IPS DF 6.9 (cell line): ENCODE measurements at regions not wholly inside any gene's neighbourhood (a gene's known extent, or its start where the extent isn't known, plus 50 kb on each side); places are given as distances from the start of the nearest gene placed in this dataset.

Source experiments
- DNase-seq: peaks from one replicate; pipeline ENCODE4 v3.0.0-alpha.2; 2013; ENCODE audit warnings: low read depth, low spot score
- H3K27ac ChIP-seq: one replicate; pipeline ENCODE4 v1.5.1; 2013; ENCODE audit warnings: low read length, control low read depth
- H3K27me3 ChIP-seq: 2 replicates; pipeline ENCODE4 v1.6.1; 2013; ENCODE audit warnings: mild to moderate bottlenecking, low read length; ENCODE audit not compliant: control insufficient read depth, insufficient read depth
- H3K36me3 ChIP-seq: 2 replicates; pipeline ENCODE4 v1.6.1; 2013; ENCODE audit warnings: low read length; ENCODE audit not compliant: control insufficient read depth, insufficient read depth
- H3K4me1 ChIP-seq: 2 replicates; pipeline ENCODE4 v1.6.1; 2013; ENCODE audit warnings: low read length; ENCODE audit not compliant: control insufficient read depth, insufficient read depth
- H3K4me3 ChIP-seq: 2 replicates; pipeline ENCODE4 v1.5.1; 2013; ENCODE audit warnings: mild to moderate bottlenecking, low read length
- H3K9me3 ChIP-seq: 2 replicates; pipeline ENCODE4 v1.6.1; 2013; ENCODE audit warnings: low read length, inconsistent platforms; ENCODE audit not compliant: control insufficient read depth, insufficient read depth
- WGBS: extraction: QIAGEN DNeasy Blood & Tissue Kit; methylation state at CpG from one replicate; pipeline ENCODE4 v1.1.7; 2013; ENCODE audit warnings: mixed read lengths, missing lambda C conversion rate; ENCODE audit not compliant: insufficient read length, insufficient coverage; 5-methylcytosine and 5-hydroxymethylcytosine counted together

- no peak for DNase-seq
- no peaks in the 10 kb centered on the region for H3K9me3 ChIP-seq
- no peak overlapping the region for H3K4me3 ChIP-seq
- no peak overlapping the region for H3K27ac ChIP-seq
- H3K36me3 ChIP-seq, result no peaks in the 10 kb centered on the region
- H3K27me3 ChIP-seq, result no peaks in the 10 kb centered on the region; the same call in 1 of the 2 replicates
- no peaks in the 10 kb centered on the region for H3K4me1 ChIP-seq
- no CpG with 5 or more reads among the region's 4 CpGs for WGBS
Measured at GRCh38 chr10:60542657-60543056, 153.0 kb upstream of the ANK3 start.

- DNase-seq, result no peak
- Histone ChIP-seq H3K4me1 (no peaks in the 10 kb centered on the region), H3K9me3 (no peaks in the 10 kb centered on the region), H3K27me3 (no peaks in the 10 kb centered on the region; the same call in 1 of the 2 replicates), H3K27ac (no peak overlapping the region), H3K36me3 (no peaks in the 10 kb centered on the region), H3K4me3 (no peak overlapping the region)
- no CpG with 5 or more reads among the region's 3 CpGs for WGBS
Measured at GRCh38 chr10:60541451-60541850, 151.8 kb upstream of the ANK3 start.

- no peak overlapping the region for H3K4me3 ChIP-seq
- H3K27me3 ChIP-seq, result no peaks in the 10 kb centered on the region; the same call in 1 of the 2 replicates
- no peaks in the 10 kb centered on the region for H3K4me1 ChIP-seq
- no peak overlapping the region for H3K27ac ChIP-seq
- no CpG with 5 or more reads among the region's 1 CpG for WGBS
- H3K36me3 ChIP-seq, result no peaks in the 10 kb centered on the region
- H3K9me3 ChIP-seq, result no peaks in the 10 kb centered on the region
- DNase-seq, result no peak
Measured at GRCh38 chr10:60537697-60538096, 148.0 kb upstream of the ANK3 start.

GRCh38 chr10:60536529-60537114 lies 146.9 kb upstream of the ANK3 start:
- DNase-seq, result no peak

DNA sequence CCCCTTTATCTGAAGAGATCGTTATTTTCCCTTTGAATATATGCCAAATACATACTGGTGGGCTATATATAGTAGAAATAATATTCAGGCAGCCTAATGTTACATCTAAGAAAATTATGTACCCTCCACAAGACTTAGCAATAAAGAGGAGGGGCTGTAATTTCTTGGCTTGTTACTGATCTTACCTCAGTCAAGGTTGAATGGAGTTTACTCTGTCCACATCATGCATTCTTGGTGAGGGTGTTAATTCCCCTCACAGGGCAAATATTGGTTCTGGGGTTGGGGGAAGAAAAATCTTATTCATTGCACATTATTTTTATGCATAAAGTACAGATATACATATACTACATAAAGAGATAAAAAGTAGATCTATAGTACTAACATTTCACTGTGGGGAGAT lies 145.8 kb upstream of the ANK3 start:
- no peaks in the 10 kb centered on the region for H3K4me1 ChIP-seq
- no peak for DNase-seq
- no peaks in the 10 kb centered on the region; the same call in 1 of the 2 replicates for H3K27me3 ChIP-seq
- no peaks in the 10 kb centered on the region for H3K9me3 ChIP-seq
- no peak overlapping the region for H3K27ac ChIP-seq
- H3K36me3 ChIP-seq, result no peaks in the 10 kb centered on the region
- no CpG with 5 or more reads among the region's 1 CpG for WGBS
- H3K4me3 ChIP-seq, result no peak overlapping the region

More at GRCh38 chr10:60536529-60537114, 146.9 kb upstream of the ANK3 start:
- Histone ChIP-seq H3K9me3 (no peaks in the 10 kb centered on the region), H3K27ac (no peak overlapping the region), H3K27me3 (no peaks in the 10 kb centered on the region; the same call in 1 of the 2 replicates), H3K4me1 (no peaks in the 10 kb centered on the region), H3K36me3 (no peaks in the 10 kb centered on the region), H3K4me3 (no peak overlapping the region)
- no CpG with 5 or more reads among the region's 7 CpGs for WGBS

DNA sequence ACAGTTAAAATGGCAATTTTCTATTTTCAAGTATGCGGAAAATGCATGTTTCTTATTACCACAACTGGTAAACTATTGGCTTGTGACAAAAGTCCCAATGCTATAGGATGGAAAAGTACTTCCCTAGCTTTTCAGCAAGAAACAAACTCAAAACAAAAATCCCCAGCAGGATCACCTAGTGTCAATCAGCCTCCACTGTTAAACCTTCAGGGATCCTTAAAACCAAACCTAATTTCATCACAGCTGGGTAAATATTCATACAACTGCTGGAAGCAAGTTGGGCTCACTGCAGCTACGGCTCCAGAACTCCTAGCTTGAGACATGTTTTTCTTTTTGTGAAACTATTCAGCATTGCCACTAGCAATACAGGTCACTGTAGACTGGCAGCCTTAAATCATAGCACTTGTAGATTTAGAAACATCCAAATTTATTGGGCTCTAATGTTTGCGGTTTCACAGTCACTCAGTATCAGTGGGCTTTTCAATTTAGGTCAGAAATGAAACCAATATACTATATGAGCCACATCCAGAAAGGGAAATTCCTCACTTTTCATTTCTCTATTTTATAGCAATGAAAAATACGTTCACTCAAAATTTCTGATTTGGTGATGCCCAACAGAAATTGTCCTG lies 145.2 kb upstream of the ANK3 start:
- DNase-seq, result no peak
- Histone ChIP-seq H3K9me3 (no peaks in the 10 kb centered on the region), H3K4me1 (no peaks in the 10 kb centered on the region), H3K27me3 (no peaks in the 10 kb centered on the region; the same call in 1 of the 2 replicates), H3K27ac (no peak overlapping the region), H3K4me3 (no peak overlapping the region), H3K36me3 (no peaks in the 10 kb centered on the region)
- no CpG with 5 or more reads among the region's 4 CpGs for WGBS

DNA sequence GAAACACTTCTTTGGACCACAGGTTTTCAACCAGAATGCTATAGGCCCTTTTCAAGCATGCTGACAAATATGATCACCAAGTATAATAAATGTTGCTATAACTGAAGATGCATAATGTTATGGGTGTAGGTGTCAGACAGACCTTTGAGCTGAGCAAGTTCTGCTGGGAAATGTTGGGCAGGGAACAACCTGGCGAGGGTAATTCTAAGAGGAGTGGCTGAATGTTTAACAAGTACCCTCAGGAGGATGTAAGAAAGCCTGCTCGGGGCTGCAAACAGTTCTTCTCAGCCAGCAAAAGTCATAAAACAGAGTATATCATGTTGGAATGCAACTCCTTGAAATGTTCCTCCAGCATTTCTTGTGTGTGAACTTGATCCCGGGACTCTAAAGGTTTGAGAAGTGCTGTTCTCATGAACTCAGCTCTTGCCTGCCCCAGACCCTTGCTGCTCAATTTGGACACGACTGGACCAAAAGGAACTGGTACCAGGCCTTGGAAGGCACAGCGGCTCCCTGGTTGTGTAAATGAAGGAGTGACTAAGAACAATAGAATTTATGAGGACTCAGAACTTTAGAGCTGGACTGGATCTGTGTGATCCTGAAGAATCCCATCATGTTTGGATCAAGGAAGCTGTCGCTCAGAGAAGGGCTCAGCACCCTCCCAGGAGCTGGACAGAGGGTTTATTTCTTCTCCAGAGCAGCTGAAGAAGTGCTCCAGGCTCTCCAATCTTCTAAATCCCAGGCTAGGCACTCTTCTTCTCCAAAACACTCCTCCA lies 143.2 kb upstream of the ANK3 start:
- Histone ChIP-seq H3K4me3 (no peak overlapping the region), H3K4me1 (no peaks in the 10 kb centered on the region), H3K9me3 (no peaks in the 10 kb centered on the region), H3K27me3 (no peaks in the 10 kb centered on the region), H3K36me3 (no peaks in the 10 kb centered on the region), H3K27ac (no peak overlapping the region)
- no CpG with 5 or more reads among the region's 6 CpGs for WGBS
- no peak for DNase-seq

DNA sequence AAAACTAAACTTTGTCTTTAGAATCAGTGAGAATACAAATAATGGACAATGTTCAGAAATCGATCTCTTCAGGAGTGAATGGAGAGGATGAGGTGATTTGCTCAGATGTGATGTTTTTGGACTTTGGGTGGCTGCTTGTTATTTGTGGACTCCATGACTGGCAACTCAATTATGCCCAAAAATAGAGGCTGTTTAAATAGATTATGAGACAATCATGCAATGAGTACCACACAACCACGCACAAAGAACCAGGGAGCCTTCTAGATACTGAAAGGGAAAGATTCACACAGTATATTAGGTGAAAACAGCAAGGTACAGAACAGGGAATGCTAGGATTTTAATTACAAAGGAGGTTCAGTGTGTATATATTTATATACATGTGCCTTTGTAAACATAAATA lies 141.3 kb upstream of the ANK3 start:
- no CpG with 5 or more reads among the region's 2 CpGs for WGBS
- Histone ChIP-seq H3K4me3 (no peak overlapping the region), H3K36me3 (no peaks in the 10 kb centered on the region), H3K27me3 (no peaks in the 10 kb centered on the region), H3K9me3 (no peaks in the 10 kb centered on the region), H3K27ac (no peak overlapping the region), H3K4me1 (no peaks in the 10 kb centered on the region)
- DNase-seq, result no peak

- H3K27me3 ChIP-seq, result no peaks in the 10 kb centered on the region
- no peaks in the 10 kb centered on the region for H3K36me3 ChIP-seq
- H3K27ac ChIP-seq, result no peak overlapping the region
- H3K4me3 ChIP-seq, result no peak overlapping the region
- DNase-seq, result no peak
- no peaks in the 10 kb centered on the region; the same call in 1 of the 2 replicates for H3K9me3 ChIP-seq
- no CpG with 5 or more reads among the region's 2 CpGs for WGBS
- H3K4me1 ChIP-seq, result no peaks in the 10 kb centered on the region
Measured at GRCh38 chr10:60527676-60528075, 138.0 kb upstream of the ANK3 start.

GRCh38 chr10:60525716-60526585 lies 136.3 kb upstream of the ANK3 start:
- Histone ChIP-seq H3K9me3 (no peaks in the 10 kb centered on the region; the same call in 1 of the 2 replicates), H3K4me3 (no peak overlapping the region), H3K36me3 (no peaks in the 10 kb centered on the region), H3K4me1 (no peaks in the 10 kb centered on the region), H3K27me3 (no peaks in the 10 kb centered on the region), H3K27ac (no peak overlapping the region)
- WGBS, result no CpG with 5 or more reads among the region's 9 CpGs
- DNase-seq, result no peak
